Liver (tissue), 8 donors: ENCODE measurements at regions not wholly inside any gene's neighbourhood (a gene's known extent, or its start where the extent isn't known, plus 50 kb on each side); places are given as distances from the start of the nearest gene placed in this dataset.

ENCODE experiments used
- DNase-seq: peaks from one replicate; pipeline ENCODE4 v3.0.0-alpha.2; 2017; ENCODE audit warnings: low spot score
- H3K27ac ChIP-seq, 2 donors: one replicate each; pipeline ENCODE4 v1.7.0; 2013; ENCODE audit warnings: inconsistent platforms in 2 of 2, low read length in 2 of 2, control low read depth in 1 of 2, low read depth in 1 of 2, mild to moderate bottlenecking in 1 of 2
- H3K27me3 ChIP-seq, 4 donors: one replicate each; pipeline versions ENCODE4 v1.6.1 to v1.7.0; 2013; ENCODE audit warnings: low read length in 3 of 4, inconsistent platforms in 1 of 4, mild to moderate bottlenecking in 1 of 4, moderate library complexity in 1 of 4; ENCODE audit not compliant: control insufficient read depth in 4 of 4, insufficient read depth in 4 of 4
- H3K36me3 ChIP-seq, 4 donors: one replicate each; pipeline versions ENCODE4 v1.6.1 to v1.7.0; 2013; ENCODE audit warnings: low read length in 3 of 4, mild to moderate bottlenecking in 3 of 4, low read depth in 1 of 4, moderate library complexity in 1 of 4; ENCODE audit not compliant: control insufficient read depth in 4 of 4, insufficient read depth in 3 of 4
- H3K4me1 ChIP-seq, 4 donors: one replicate each; pipeline versions ENCODE4 v1.6.1 to v1.7.0; 2013; ENCODE audit warnings: low read length in 3 of 4, mild to moderate bottlenecking in 3 of 4, moderate library complexity in 1 of 4; ENCODE audit not compliant: control insufficient read depth in 4 of 4, insufficient read depth in 4 of 4
- H3K4me3 ChIP-seq, 3 donors: one replicate each; pipeline versions ENCODE4 v1.6.1 to v1.7.0; 2013; ENCODE audit warnings: low read length in 3 of 3, control low read depth in 1 of 3, low read depth in 1 of 3, mild to moderate bottlenecking in 1 of 3
- H3K9ac ChIP-seq, 2 donors: one replicate each; pipeline ENCODE4 v1.7.0; 2013; ENCODE audit warnings: low read length in 2 of 2, mild to moderate bottlenecking in 2 of 2, moderate library complexity in 2 of 2, control low read depth in 1 of 2, low read depth in 1 of 2
- H3K9me3 ChIP-seq, 4 donors: one replicate each; pipeline versions ENCODE4 v1.6.1 to v1.7.0; 2013; ENCODE audit warnings: low read length in 3 of 4; ENCODE audit not compliant: control insufficient read depth in 4 of 4
- ATF3 ChIP-seq: IDR thresholded peaks from 2 replicates; pipeline ENCODE4 v1.6.1; 2016; ENCODE audit warnings: antibody characterized with exemption
- CTCF ChIP-seq: fragments of 150-350 bp; IDR thresholded peaks from 2 replicates; pipeline ENCODE4 v1.5.1; 2017; ENCODE audit warnings: improper control_type of control experiment, low read depth, low read length; ENCODE audit not compliant: missing input control
- EGR1 ChIP-seq, 2 donors: IDR thresholded peaks; 2 replicates each; pipeline ENCODE4 v1.6.1; 2016 to 2018; ENCODE audit warnings: antibody characterized with exemption in 2 of 2, low read depth in 2 of 2
- FOXA1 ChIP-seq: IDR thresholded peaks from 2 replicates; pipeline ENCODE4 v1.6.1; 2016; ENCODE audit warnings: antibody characterized with exemption
- FOXA2 ChIP-seq: IDR thresholded peaks from 2 replicates; pipeline ENCODE4 v1.6.1; 2016; ENCODE audit warnings: antibody characterized with exemption
- GABPA ChIP-seq, 2 donors: IDR thresholded peaks in 1 of 2; conservative IDR thresholded peaks in 1 of 2; 2 replicates each; pipeline ENCODE4 v1.6.1; 2016; ENCODE audit warnings: antibody characterized with exemption in 2 of 2, mild to moderate bottlenecking in 1 of 2, moderate library complexity in 1 of 2
- HNF4A ChIP-seq, 2 donors: conservative IDR thresholded peaks; 2 replicates each; pipeline ENCODE4 v1.6.1; 2016; ENCODE audit warnings: antibody characterized with exemption in 2 of 2, mild to moderate bottlenecking in 2 of 2
- HNF4G ChIP-seq: IDR thresholded peaks from 2 replicates; pipeline ENCODE4 v1.6.1; 2016; ENCODE audit warnings: antibody characterized with exemption
- JUND ChIP-seq, 2 donors: IDR thresholded peaks; 2 replicates each; pipeline ENCODE4 v1.6.1; 2016; ENCODE audit warnings: antibody characterized with exemption in 2 of 2
- MAX ChIP-seq: IDR thresholded peaks from 2 replicates; pipeline ENCODE4 v1.6.1; 2016; ENCODE audit warnings: antibody characterized with exemption
- NR2F2 ChIP-seq: IDR thresholded peaks from 2 replicates; pipeline ENCODE4 v1.6.1; 2016; ENCODE audit warnings: antibody characterized with exemption
- RAD21 ChIP-seq, 2 donors: IDR thresholded peaks; 2 replicates each; pipeline ENCODE4 v1.6.1; 2016; ENCODE audit warnings: antibody characterized with exemption in 2 of 2, mild to moderate bottlenecking in 2 of 2
- REST ChIP-seq: IDR thresholded peaks from 2 replicates; pipeline ENCODE4 v1.6.1; 2016; ENCODE audit warnings: antibody characterized with exemption, mild to moderate bottlenecking
- RXRA ChIP-seq, 2 donors: IDR thresholded peaks; 2 replicates each; pipeline ENCODE4 v1.6.1; 2017 to 2018; ENCODE audit warnings: antibody characterized with exemption in 2 of 2, mild to moderate bottlenecking in 1 of 2
- SP1 ChIP-seq: IDR thresholded peaks from 2 replicates; pipeline ENCODE4 v1.6.1; 2018; ENCODE audit warnings: antibody characterized with exemption, mild to moderate bottlenecking
- TAF1 ChIP-seq: conservative IDR thresholded peaks from 2 replicates; pipeline ENCODE4 v1.6.1; 2016; ENCODE audit warnings: antibody characterized with exemption, mild to moderate bottlenecking
- YY1 ChIP-seq: IDR thresholded peaks from 2 replicates; pipeline ENCODE4 v1.6.1; 2016; ENCODE audit warnings: antibody characterized with exemption, mild to moderate bottlenecking
- ZBTB33 ChIP-seq: IDR thresholded peaks from 2 replicates; pipeline ENCODE4 v1.6.1; 2016; ENCODE audit warnings: antibody characterized with exemption
- WGBS: extraction: QIAGEN DNeasy Blood & Tissue Kit; methylation state at CpG from one replicate; pipeline ENCODE4 v1.1.7; 2013; 5-methylcytosine and 5-hydroxymethylcytosine counted together
- donor health status: healthy.
- donor health status: healthy.
- donor health status: healthy.
- donor health status: healthy.
- donor health status: healthy.

GRCh38 chr2:134083548-134083947 is 170.3 kb upstream of the MGAT5 start:
- DNase-seq: no peak
- H3K4me1 ChIP-seq: no peaks in the 10 kb centered on the region
- no peak for TF ChIP-seq HNF4A (conservative IDR thresholded peaks at IDR 0.05)
- TF ChIP-seq RAD21 (IDR thresholded peaks at IDR 0.05): no peak
- TF ChIP-seq MAX: no peak
- TF ChIP-seq CTCF: no peak
- no peak for TF ChIP-seq FOXA2
- no peak for TF ChIP-seq EGR1 (IDR thresholded peaks at IDR 0.05; ENCODE audit: low read depth in 2 of 2)
- no peak for TF ChIP-seq JUND (IDR thresholded peaks at IDR 0.05)
- TF ChIP-seq FOXA1: no peak
- no peak for TF ChIP-seq ZBTB33
- TF ChIP-seq RXRA (IDR thresholded peaks at IDR 0.05): no peak
- TF ChIP-seq TAF1: no peak
- TF ChIP-seq REST: no peak
- no peak for TF ChIP-seq SP1
- TF ChIP-seq YY1: no peak
- no peak for TF ChIP-seq NR2F2
- no peak for TF ChIP-seq GABPA (IDR thresholded peaks at IDR 0.05 in 1 of 2, conservative IDR thresholded peaks at IDR 0.05 in 1 of 2)
- TF ChIP-seq HNF4G: no peak
- TF ChIP-seq ATF3: no peak
- no peak overlapping the region for H3K9ac ChIP-seq
- H3K9me3 ChIP-seq: no peaks in the 10 kb centered on the region
- no peak overlapping the region for H3K27ac ChIP-seq
- H3K27me3 ChIP-seq: peaks cover 0 to 2% (median 0%) of the 10 kb centered on the region in 4 donors
- no peaks in the 10 kb centered on the region for H3K36me3 ChIP-seq
- 82% methylated on average over 5 of the region's 5 CpGs for WGBS
- no peak overlapping the region for H3K4me3 ChIP-seq
